GM12878 (cell line): ENCODE measurements at regions not wholly inside any gene's neighbourhood (a gene's known extent, or its start where the extent isn't known, plus 50 kb on each side); places are given as distances from the start of the nearest gene placed in this dataset.
A peak's percentile ranks its signal among the peaks of the same experiment; 100 is the strongest.

Source experiments
- ATAC-seq: fragments of 200-7000 bp; cut with Tn5 transposase; 3 replicates; pipeline ENCODE4 v1.9.1; 2020; ENCODE audit warnings: mild to moderate bottlenecking, moderate library complexity
- BruUV-seq: library from RNA; stranded (reverse); fragments of 400-500 nt; replicated peaks from 2 replicates; lab custom pipeline; 2021; lab: Mats Ljungman, UMichigan
- CTCF ChIA-PET: fragments of 300-600 bp; sonication (Branson Sonifier 250); formaldehyde crosslinking; extraction: SDS; loops from one replicate; lab custom pipeline; 2021; ENCODE audit warnings: inconsistent platforms; lab: Yijun Ruan, JAX
- POLR2A ChIA-PET: fragments of 350-600 bp; formaldehyde crosslinking; extraction: SDS; loops from one replicate; lab custom pipeline; 2021; ENCODE audit warnings: inconsistent platforms; lab: Charles Lee
- RAD21 ChIA-PET: fragments of 300-600 bp; sonication (Branson Sonifier 250); formaldehyde crosslinking; loops from one replicate; lab custom pipeline; 2023; ENCODE audit warnings: antibody characterized with exemption; ENCODE audit not compliant: unreplicated experiment; lab: Charles Lee
- SMC1A ChIA-PET: fragments of 300-600 bp; sonication (Branson Sonifier 250); formaldehyde crosslinking; loops from one replicate; lab custom pipeline; 2023; ENCODE audit not compliant: unreplicated experiment, uncharacterized antibody; lab: Charles Lee
- DNase-seq: peaks from one replicate; pipeline ENCODE4 v3.0.0-alpha.2; 2011; ENCODE audit warnings: low read depth, low spot score
- FAIRE-seq: peaks from 3 replicates; lab custom pipeline; 2011; peaks lifted over from hg19 to GRCh38; lab: Jason Lieb, UNC
- H2AFZ ChIP-seq: 2 replicates; pipeline ENCODE4 v1.6.0; 2011; ENCODE audit warnings: low read depth, low read length, control low read depth; ENCODE audit not compliant: control insufficient read depth
- H3K27ac ChIP-seq: 2 replicates; pipeline ENCODE4 v1.5.1; 2011; ENCODE audit warnings: control low read depth; ENCODE audit not compliant: control insufficient read depth, insufficient read depth
- H3K27me3 ChIP-seq, 2 experiments: replicated peaks in 1 of 2; 2 replicates each; pipeline versions ENCODE4 v1.6.0 to v1.6.1; 2011; ENCODE audit warnings: low read length in 1 of 2; ENCODE audit not compliant: control insufficient read depth in 2 of 2, insufficient read depth in 2 of 2
- H3K36me3 ChIP-seq, 2 experiments: 2 replicates each; pipeline ENCODE4 v1.5.1; 2011; ENCODE audit warnings: low read length in 1 of 2; ENCODE audit not compliant: control insufficient read depth in 2 of 2, insufficient read depth in 2 of 2
- H3K4me1 ChIP-seq: 2 replicates; pipeline ENCODE4 v1.6.1; 2011; ENCODE audit warnings: mild to moderate bottlenecking, low read length, moderate library complexity, mixed read lengths; ENCODE audit not compliant: control insufficient read depth, insufficient read depth
- H3K4me2 ChIP-seq: 2 replicates; pipeline ENCODE4 v1.6.0; 2011; ENCODE audit warnings: control low read depth; ENCODE audit not compliant: control insufficient read depth, insufficient read depth
- H3K4me3 ChIP-seq: fragments of 200-600 bp; sonication (generic); 2 replicates; pipeline ENCODE4 v1.5.1; 2016
- H3K79me2 ChIP-seq: 2 replicates; pipeline ENCODE4 v1.6.0; 2011; ENCODE audit warnings: low read length; ENCODE audit not compliant: control insufficient read depth, insufficient read depth
- H3K9ac ChIP-seq: 2 replicates; pipeline ENCODE4 v1.8.0; 2011; ENCODE audit warnings: low read length, control low read depth, mixed read lengths; ENCODE audit not compliant: control insufficient read depth, insufficient read depth
- H3K9me3 ChIP-seq: replicated peaks from 3 replicates; pipeline ENCODE4 v1.5.1; 2011; ENCODE audit warnings: mild to moderate bottlenecking, low read length; ENCODE audit not compliant: control insufficient read depth, insufficient read depth
- H4K20me1 ChIP-seq: 2 replicates; pipeline ENCODE4 v1.6.0; 2011; ENCODE audit not compliant: control insufficient read depth, insufficient read depth
- CHD4 ChIP-seq: fragments of 200-600 bp; sonication (generic); IDR thresholded peaks from 2 replicates; pipeline ENCODE4 v1.6.1; 2016; ENCODE audit warnings: mild to moderate bottlenecking
- GABPA ChIP-seq: IDR thresholded peaks from 2 replicates; pipeline ENCODE4 v1.6.1; 2014; ENCODE audit warnings: antibody characterized with exemption, low read depth, mild to moderate bottlenecking, inconsistent platforms
- GATAD2B ChIP-seq: fragments of 450-650 bp; conservative IDR thresholded peaks from 2 replicates; pipeline ENCODE4 v1.6.1; 2017; ENCODE audit warnings: low read depth, mild to moderate bottlenecking, moderate library complexity
- IKZF1 ChIP-seq: fragments of 450-650 bp; conservative IDR thresholded peaks from 2 replicates; pipeline ENCODE4 v1.6.1; 2017; ENCODE audit warnings: antibody characterized with exemption, mild to moderate bottlenecking
- MTA3 ChIP-seq: IDR thresholded peaks from 2 replicates; pipeline ENCODE4 v1.6.1; 2012; ENCODE audit warnings: low read length, inconsistent platforms, borderline replicate concordance
- MYB ChIP-seq: fragments of 150-350 bp; IDR thresholded peaks from 2 replicates; pipeline ENCODE4 v1.6.1; 2014; ENCODE audit warnings: mild to moderate bottlenecking, low read depth, low read length, borderline replicate concordance
- NR2C1 ChIP-seq: fragments of 450-650 bp; IDR thresholded peaks from 2 replicates; pipeline ENCODE4 v1.6.1; 2017; ENCODE audit warnings: antibody characterized with exemption, mild to moderate bottlenecking, moderate library complexity
- POLR2A ChIP-seq: IDR thresholded peaks from 2 replicates; pipeline ENCODE4 v1.6.1; 2011; ENCODE audit warnings: low read depth, mild to moderate bottlenecking, low read length
- RELB ChIP-seq: fragments of 450-650 bp; IDR thresholded peaks from 2 replicates; pipeline ENCODE4 v1.6.1; 2017; ENCODE audit warnings: low read depth, mild to moderate bottlenecking, moderate library complexity
- ZNF207 ChIP-seq: fragments of 450-650 bp; IDR thresholded peaks from 2 replicates; pipeline ENCODE4 v1.6.1; 2014; ENCODE audit warnings: antibody characterized with exemption, mild to moderate bottlenecking, borderline replicate concordance
- WGBS: methylation state at CpG from one replicate; pipeline ENCODE4 v1.1.6; 2016; ENCODE audit warnings: low lambda C conversion rate; ENCODE audit not compliant: insufficient replicate concordance, insufficient coverage; ENCODE audit errors: missing lambda C conversion rate; 5-methylcytosine and 5-hydroxymethylcytosine counted together
- in situ Hi-C: fragments of 300-500 bp; cut with MboI; formaldehyde crosslinking; loops from 9 replicates; pipeline ENCODE4 v1.14.3; 2018; ENCODE audit warnings: mixed read lengths
- intact Hi-C: fragments of 100-400 bp; cut with micrococcal nuclease; formaldehyde crosslinking; loops from one replicate; pipeline ENCODE4 v1.14.2; 2022; ENCODE audit not compliant: unreplicated experiment
- TF ChIP-seq, protein P1 (sequence below): fragments of 450-650 bp; conservative IDR thresholded peaks from 2 replicates; pipeline ENCODE4 v1.6.1; 2017; ENCODE audit warnings: mild to moderate bottlenecking, moderate library complexity

DNA sequence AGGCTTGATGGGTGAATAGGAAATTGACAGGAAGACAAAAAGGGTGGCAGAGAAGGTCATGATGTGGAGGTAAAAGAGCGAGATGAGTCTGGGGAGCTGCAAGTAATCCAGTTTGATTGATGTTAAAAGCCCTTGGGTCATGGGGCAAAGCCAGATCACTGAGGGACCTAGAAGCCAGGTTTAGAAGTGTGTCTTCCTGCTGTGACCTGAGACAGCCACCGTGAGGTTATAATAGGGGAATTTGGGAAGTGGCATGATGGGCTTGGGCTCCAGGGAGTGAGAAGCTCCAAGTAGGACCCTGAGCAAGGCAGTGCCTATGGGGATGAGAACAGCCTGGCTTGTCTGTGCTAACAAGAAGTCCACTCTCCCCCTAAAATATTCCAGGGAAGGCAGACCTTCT, 298.5 kb downstream of the RPLP1 start:
- Histone ChIP-seq H3K4me1 (peaks cover 14% of the 10 kb centered on the region), H4K20me1 (no peaks in the 10 kb centered on the region), H3K4me2 (no peak overlapping the region), H3K27ac (no peak overlapping the region; the same call in 1 of the 2 replicates), H3K9ac (no peak overlapping the region), H3K9me3 (peaks cover 30% of the 10 kb centered on the region), H3K79me2 (no peaks in the 10 kb centered on the region), H3K27me3 (no peaks in the 10 kb centered on the region; a peak in 2 of 4 replicates), H2AFZ (no peak overlapping the region), H3K36me3 (no peaks in the 10 kb centered on the region), H3K4me3 (no peak overlapping the region)
- SMC1A ChIA-PET: interaction anchor here (0.6 to 2.7 kb wide), 17 partner anchors 8 to 916 kb away, joined by 3 to 11 read pairs (median 4); no protein-coding TSS in a partner anchor
- RAD21 ChIA-PET: interaction anchor here (0.6 to 2.5 kb wide), 10 partner anchors 9 to 349 kb away, joined by 3 to 10 read pairs (median 5); partner anchors contain the start of gene TLE3
- in situ Hi-C loops (no loop called here), intact Hi-C loops (loop anchor here (10.0 kb wide), 1 partner anchor 734 kb away; no protein-coding TSS in a partner anchor)
- FAIRE-seq: no peak
- no peak for DNase-seq
- POLR2A ChIA-PET: interaction anchor here (0.8 to 1.0 kb wide), 5 partner anchors 37 to 348 kb away, joined by 3 to 6 read pairs (median 3); no protein-coding TSS in a partner anchor
- no TSS peak for BruUV-seq
- 87% methylated on average over 2 of the region's 2 CpGs for WGBS
- TF ChIP-seq RELB: no peak
- TF ChIP-seq ZNF207: 0 out of 2 replicates have a peak, but pooled peaks have one; percentile 13
- TF ChIP-seq POLR2A: no peak
- CTCF ChIA-PET: interaction anchor here (0.7 to 1.4 kb wide), 7 partner anchors 12 to 347 kb away, joined by 3 to 5 read pairs (median 3); partner anchors contain the start of gene TLE3
- ATAC-seq: no peak

DNA sequence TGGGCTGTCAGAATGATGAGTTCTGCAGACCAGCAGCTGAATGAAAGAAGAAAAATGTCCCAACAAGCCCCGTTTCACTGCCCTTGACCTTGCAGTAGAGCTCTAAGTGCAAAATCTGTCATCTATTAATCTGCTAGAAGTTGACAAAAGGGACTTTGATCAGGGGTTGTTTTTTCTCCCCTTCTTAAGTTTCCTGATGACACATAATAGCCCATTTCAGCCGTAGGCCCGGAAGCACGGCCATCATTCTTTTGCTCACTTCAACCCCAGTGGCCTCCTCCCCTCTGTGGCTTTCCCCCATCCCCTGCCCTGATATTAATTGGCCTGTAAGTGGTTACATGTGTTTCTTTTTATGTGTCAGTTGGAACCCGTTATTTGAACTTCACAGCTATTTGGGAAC, 298.9 kb downstream of the RPLP1 start:
- Histone ChIP-seq H3K79me2 (no peaks in the 10 kb centered on the region), H3K4me1 (peaks cover 17% of the 10 kb centered on the region), H4K20me1 (no peaks in the 10 kb centered on the region), H2AFZ (no peak overlapping the region), H3K27me3 (no peaks in the 10 kb centered on the region; a peak in 2 of 4 replicates), H3K9ac (no peak overlapping the region), H3K4me3 (no peak overlapping the region), H3K4me2 (no peak overlapping the region), H3K27ac (no peak overlapping the region; the same call in 1 of the 2 replicates), H3K9me3 (peaks cover 30% of the 10 kb centered on the region), H3K36me3 (no peaks in the 10 kb centered on the region)
- no TSS peak for BruUV-seq
- ChIA-PET SMC1A (interaction anchor here (0.6 to 2.7 kb wide), 17 partner anchors 8 to 915 kb away, joined by 3 to 11 read pairs (median 4); no protein-coding TSS in a partner anchor), RAD21 (interaction anchor here (0.6 to 2.5 kb wide), 11 partner anchors 9 to 754 kb away, joined by 3 to 10 read pairs (median 5); partner anchors contain the start of gene TLE3), POLR2A (interaction anchor here (0.8 to 1.0 kb wide), 5 partner anchors 37 to 347 kb away, joined by 3 to 6 read pairs (median 3); no protein-coding TSS in a partner anchor), CTCF (interaction anchor here (0.7 to 1.4 kb wide), 8 partner anchors 12 to 346 kb away, joined by 3 to 5 read pairs (median 3); partner anchors contain the start of gene TLE3)
- intact Hi-C loops: loop anchor here (10.0 kb wide), 1 partner anchor 733 kb away; no protein-coding TSS in a partner anchor
- peak; percentile 45 for DNase-seq
- in situ Hi-C loops: no loop called here
- 47% methylated on average over 5 of the region's 5 CpGs for WGBS
- FAIRE-seq: no peak
- ATAC-seq: peak; percentile 65
- TF ChIP-seq MTA3 (no peak), CHD4 (no peak), RELB (peak; percentile 67; the same call in 1 of the 2 replicates), GABPA (no peak), IKZF1 (peak; percentile 44; the same call in 1 of the 2 replicates), MYB (no peak), GATAD2B (no peak), NR2C1 (no peak)
- TF ChIP-seq, protein P1, sequence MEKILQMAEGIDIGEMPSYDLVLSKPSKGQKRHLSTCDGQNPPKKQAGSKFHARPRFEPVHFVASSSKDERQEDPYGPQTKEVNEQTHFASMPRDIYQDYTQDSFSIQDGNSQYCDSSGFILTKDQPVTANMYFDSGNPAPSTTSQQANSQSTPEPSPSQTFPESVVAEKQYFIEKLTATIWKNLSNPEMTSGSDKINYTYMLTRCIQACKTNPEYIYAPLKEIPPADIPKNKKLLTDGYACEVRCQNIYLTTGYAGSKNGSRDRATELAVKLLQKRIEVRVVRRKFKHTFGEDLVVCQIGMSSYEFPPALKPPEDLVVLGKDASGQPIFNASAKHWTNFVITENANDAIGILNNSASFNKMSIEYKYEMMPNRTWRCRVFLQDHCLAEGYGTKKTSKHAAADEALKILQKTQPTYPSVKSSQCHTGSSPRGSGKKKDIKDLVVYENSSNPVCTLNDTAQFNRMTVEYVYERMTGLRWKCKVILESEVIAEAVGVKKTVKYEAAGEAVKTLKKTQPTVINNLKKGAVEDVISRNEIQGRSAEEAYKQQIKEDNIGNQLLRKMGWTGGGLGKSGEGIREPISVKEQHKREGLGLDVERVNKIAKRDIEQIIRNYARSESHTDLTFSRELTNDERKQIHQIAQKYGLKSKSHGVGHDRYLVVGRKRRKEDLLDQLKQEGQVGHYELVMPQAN: no peak
